ENCODE measurements at regions not wholly inside any gene's neighbourhood (a gene's known extent, or its start where the extent isn't known, plus 50 kb on each side); places are given as distances from the start of the nearest gene placed in this dataset.

GRCh38 chr5:123817267-123817666, 305.3 kb downstream of the CSNK1G3 start:
- DNase-seq, result no peak

GRCh38 chr5:123814801-123815470, 303.0 kb downstream of the CSNK1G3 start:
- no peak for DNase-seq

GRCh38 chr5:123813937-123814624, 302.1 kb downstream of the CSNK1G3 start:
- peak; percentile 48 for DNase-seq

- no peak for DNase-seq
Measured at GRCh38 chr5:123813264-123813663, 301.3 kb downstream of the CSNK1G3 start.

- DNase-seq, result no peak
Measured at GRCh38 chr5:123811831-123812230, 299.9 kb downstream of the CSNK1G3 start.

- peak; percentile 3 for DNase-seq
Measured at GRCh38 chr5:123810746-123811340, 298.9 kb downstream of the CSNK1G3 start.

GRCh38 chr5:123810253-123810652, 298.3 kb downstream of the CSNK1G3 start:
- no peak for DNase-seq

GRCh38 chr5:123809594-123810221, 297.7 kb downstream of the CSNK1G3 start:
- peak; percentile 96 for DNase-seq

GRCh38 chr5:123808461-123809380, 296.7 kb downstream of the CSNK1G3 start:
- no peak for DNase-seq

GRCh38 chr5:123807177-123807945, 295.4 kb downstream of the CSNK1G3 start:
- DNase-seq, result peak; percentile 17

- DNase-seq, result no peak
Measured at GRCh38 chr5:123806644-123807043, 294.7 kb downstream of the CSNK1G3 start.

- peak; percentile 56 for DNase-seq
Measured at GRCh38 chr5:123805300-123805699, 293.3 kb downstream of the CSNK1G3 start.

- no peak for DNase-seq
Measured at GRCh38 chr5:123803359-123803758, 291.4 kb downstream of the CSNK1G3 start.

- DNase-seq, result no peak
Measured at GRCh38 chr5:123802298-123802951, 290.4 kb downstream of the CSNK1G3 start.

- no peak for DNase-seq
Measured at GRCh38 chr5:123800640-123801039, 288.7 kb downstream of the CSNK1G3 start.

GRCh38 chr5:123795688-123796087, 283.7 kb downstream of the CSNK1G3 start:
- no peak for DNase-seq

- no peak for DNase-seq
Measured at GRCh38 chr5:123790226-123790625, 278.2 kb downstream of the CSNK1G3 start.

- no peak for DNase-seq
Measured at GRCh38 chr5:123787635-123788034, 275.7 kb downstream of the CSNK1G3 start.

GRCh38 chr5:123787136-123787535, 275.2 kb downstream of the CSNK1G3 start:
- DNase-seq, result no peak

- DNase-seq, result no peak
Measured at GRCh38 chr5:123786411-123786810, 274.4 kb downstream of the CSNK1G3 start.
